GM06990 (cell line): ENCODE measurements at regions not wholly inside any gene's neighbourhood (a gene's known extent, or its start where the extent isn't known, plus 50 kb on each side); places are given as distances from the start of the nearest gene placed in this dataset.

ENCODE experiments used
- DNase-seq: peaks from one replicate; pipeline ENCODE4 v3.0.0-alpha.2; 2011; ENCODE audit not compliant: insufficient read length; ENCODE audit errors: extremely low read depth
- H3K27me3 ChIP-seq: replicated peaks from 2 replicates; pipeline ENCODE4 v1.6.0; 2011; ENCODE audit warnings: low read length; ENCODE audit not compliant: control insufficient read depth, insufficient read depth
- H3K36me3 ChIP-seq: 2 replicates; pipeline ENCODE4 v1.5.1; 2011; ENCODE audit warnings: low read length; ENCODE audit not compliant: control insufficient read depth, insufficient read depth
- H3K4me3 ChIP-seq: replicated peaks from 2 replicates; pipeline ENCODE4 v1.5.1; 2011; ENCODE audit warnings: low read depth, mild to moderate bottlenecking, control low read depth, low read length
- TF ChIP-seq, protein P1 (sequence below): IDR thresholded peaks from 2 replicates; pipeline ENCODE4 v1.5.1; 2011; ENCODE audit warnings: low read length, control low read depth, mild to moderate bottlenecking, inconsistent platforms; ENCODE audit not compliant: insufficient read depth, poor library complexity, severe bottlenecking

DNA sequence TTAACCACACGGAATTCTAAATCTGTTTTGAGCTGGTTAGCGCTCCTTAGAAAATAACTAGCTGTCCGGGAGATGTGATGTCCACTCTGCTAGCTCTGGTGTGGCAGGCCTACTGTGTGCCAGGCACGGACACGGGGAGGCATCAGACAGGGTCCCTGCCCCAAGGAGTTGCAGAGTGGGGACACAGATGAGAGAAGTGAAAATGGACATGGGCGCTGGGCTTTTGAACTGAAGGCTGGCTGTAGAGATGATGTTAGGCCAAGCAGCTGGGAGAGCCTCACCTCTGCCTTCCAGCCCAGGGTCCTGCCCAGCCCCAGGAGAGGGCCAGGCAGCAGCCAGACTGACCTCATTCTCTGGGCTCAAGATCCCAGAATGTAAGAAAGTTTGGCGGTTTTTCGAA is 368.6 kb downstream of the CTTN start:
- TF ChIP-seq, protein P1, sequence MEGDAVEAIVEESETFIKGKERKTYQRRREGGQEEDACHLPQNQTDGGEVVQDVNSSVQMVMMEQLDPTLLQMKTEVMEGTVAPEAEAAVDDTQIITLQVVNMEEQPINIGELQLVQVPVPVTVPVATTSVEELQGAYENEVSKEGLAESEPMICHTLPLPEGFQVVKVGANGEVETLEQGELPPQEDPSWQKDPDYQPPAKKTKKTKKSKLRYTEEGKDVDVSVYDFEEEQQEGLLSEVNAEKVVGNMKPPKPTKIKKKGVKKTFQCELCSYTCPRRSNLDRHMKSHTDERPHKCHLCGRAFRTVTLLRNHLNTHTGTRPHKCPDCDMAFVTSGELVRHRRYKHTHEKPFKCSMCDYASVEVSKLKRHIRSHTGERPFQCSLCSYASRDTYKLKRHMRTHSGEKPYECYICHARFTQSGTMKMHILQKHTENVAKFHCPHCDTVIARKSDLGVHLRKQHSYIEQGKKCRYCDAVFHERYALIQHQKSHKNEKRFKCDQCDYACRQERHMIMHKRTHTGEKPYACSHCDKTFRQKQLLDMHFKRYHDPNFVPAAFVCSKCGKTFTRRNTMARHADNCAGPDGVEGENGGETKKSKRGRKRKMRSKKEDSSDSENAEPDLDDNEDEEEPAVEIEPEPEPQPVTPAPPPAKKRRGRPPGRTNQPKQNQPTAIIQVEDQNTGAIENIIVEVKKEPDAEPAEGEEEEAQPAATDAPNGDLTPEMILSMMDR: no peak
- Histone ChIP-seq H3K27me3 (no peaks in the 10 kb centered on the region; the same call in 1 of the 2 replicates), H3K4me3 (no peak overlapping the region), H3K36me3 (no peaks in the 10 kb centered on the region)
- no peak for DNase-seq

DNA sequence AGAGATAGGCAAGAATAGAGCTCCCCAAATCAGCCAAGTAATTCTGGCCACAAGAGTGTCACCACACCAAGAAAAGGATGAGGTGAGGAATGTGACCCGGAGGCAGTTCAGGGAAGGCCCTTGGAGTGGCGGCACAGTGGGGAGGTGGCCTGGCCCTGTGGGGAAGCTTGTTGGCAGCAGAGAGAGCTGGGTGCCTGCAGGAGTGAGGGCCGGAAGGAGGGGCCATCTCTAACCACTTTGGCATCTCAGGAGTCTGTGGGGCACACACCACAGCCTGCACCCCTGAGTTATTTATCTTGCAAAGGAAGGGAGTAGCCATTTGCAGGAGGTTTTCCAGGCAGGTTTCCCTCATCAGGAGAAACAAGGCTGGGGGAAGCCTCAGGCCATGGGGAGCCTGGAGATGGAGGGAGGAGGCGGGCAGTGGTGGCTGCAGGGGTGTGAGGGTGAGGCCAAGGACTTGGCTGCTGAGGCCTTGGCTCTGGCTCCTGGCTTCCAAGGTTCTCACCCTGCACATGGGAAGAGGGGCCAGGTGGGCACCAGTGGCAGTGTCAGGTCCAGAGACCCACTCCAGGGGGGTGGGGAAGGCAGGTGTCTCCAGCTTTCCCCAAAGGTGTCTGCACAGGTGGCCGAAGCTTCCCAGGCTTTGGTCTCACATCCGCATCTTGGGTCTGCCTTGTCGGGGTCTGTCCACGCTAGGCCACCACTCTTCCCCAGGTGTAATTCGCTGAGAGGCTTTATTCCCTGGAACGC is 370.2 kb downstream of the CTTN start:
- TF ChIP-seq, protein P1: no peak
- Histone ChIP-seq H3K36me3 (no peaks in the 10 kb centered on the region), H3K27me3 (no peaks in the 10 kb centered on the region), H3K4me3 (no peak overlapping the region)
- DNase-seq: no peak

DNA sequence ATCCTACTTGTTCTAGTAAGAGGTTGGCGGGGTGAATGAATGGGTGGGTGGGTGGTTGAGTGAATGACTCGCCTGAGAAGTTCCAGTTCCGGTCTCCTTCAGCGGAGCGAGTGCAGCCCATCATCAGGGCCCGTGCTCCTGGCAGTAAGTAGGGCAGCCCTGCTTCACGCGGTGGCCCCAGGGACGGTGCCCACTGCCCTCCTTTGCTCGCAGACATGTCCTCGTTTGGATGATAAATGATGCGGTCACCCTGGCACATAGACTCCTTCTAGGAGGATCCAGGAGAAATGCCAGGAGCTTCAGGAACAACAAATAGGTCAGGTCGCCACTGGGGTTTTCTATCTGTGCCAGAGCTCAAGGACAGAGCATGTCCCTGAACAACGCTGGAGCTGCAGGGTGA is 370.8 kb downstream of the CTTN start:
- Histone ChIP-seq H3K36me3 (no peaks in the 10 kb centered on the region), H3K4me3 (no peak overlapping the region), H3K27me3 (no peaks in the 10 kb centered on the region)
- TF ChIP-seq, protein P1: no peak
- no peak for DNase-seq

DNA sequence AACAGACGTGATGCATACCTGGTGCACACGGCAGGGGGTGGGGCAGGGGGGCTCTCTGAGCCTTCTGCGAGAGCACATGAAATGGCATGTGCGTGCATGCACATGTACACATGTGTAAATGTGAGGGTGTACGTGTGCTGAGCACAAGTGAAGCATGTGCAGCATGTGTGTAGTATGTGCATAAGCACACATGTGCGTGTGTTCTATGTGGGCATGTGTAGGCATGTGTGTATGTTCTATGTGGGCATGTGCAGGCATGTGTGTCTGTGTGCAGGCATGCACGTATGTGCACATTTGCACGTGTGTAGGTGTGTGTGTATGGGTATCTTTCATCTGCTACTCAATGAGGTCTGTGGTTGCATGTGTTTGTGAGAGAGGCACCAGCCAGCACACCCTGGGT is 371.2 kb downstream of the CTTN start:
- DNase-seq: no peak
- no peaks in the 10 kb centered on the region for H3K27me3 ChIP-seq
- no peak overlapping the region for H3K4me3 ChIP-seq
- TF ChIP-seq, protein P1: no peak
- no peaks in the 10 kb centered on the region for H3K36me3 ChIP-seq

DNA sequence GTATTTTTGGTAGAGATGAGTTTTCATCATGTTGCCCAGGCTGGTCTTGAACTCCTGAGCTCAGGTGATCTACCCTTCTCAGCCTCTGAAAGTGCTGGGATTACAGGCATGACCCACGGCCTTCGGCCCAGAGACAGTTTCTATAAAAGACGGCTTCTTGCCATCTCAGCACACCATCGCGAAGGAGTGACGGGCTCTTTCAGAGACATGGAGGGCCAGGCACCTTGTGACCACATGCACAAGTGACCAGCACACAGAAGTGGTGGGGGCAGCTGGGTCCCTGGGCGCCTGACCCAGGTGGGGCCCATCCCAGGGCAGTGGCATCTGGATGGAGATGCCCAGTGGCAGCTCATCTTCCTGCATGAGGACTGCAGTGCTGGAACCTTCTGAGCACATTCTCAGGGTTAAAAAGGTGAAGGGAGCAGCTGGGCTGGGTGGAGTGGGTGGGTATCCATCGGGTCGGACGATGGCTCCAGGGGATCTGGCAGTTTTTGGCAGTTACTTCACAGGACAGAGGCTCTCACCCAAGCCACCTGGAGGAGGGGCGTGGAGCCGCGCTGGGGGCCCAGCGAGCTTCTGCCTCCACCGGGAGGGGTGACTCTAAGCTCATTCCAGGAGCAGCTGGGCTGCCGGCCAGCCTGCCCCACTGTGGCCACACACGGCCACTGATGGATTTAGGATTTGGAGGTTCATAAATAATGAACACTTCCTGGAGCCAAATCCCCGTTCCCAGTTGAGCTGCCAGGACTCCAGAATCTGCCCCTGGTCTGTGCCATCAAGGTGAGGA is 373.0 kb downstream of the CTTN start:
- H3K27me3 ChIP-seq: no peaks in the 10 kb centered on the region
- TF ChIP-seq, protein P1: no peak
- no peak for DNase-seq
- no peaks in the 10 kb centered on the region for H3K36me3 ChIP-seq
- H3K4me3 ChIP-seq: no peak overlapping the region
